H1 (cell line): ENCODE measurements at regions not wholly inside any gene's neighbourhood (a gene's known extent, or its start where the extent isn't known, plus 50 kb on each side); places are given as distances from the start of the nearest gene placed in this dataset.

ENCODE experiments used
- HDAC2 ChIP-seq, 2 experiments: fragments of 300-600 bp in 1 of 2; sonication (generic) in 1 of 2; IDR thresholded peaks; 2 replicates each; pipeline ENCODE4 v1.6.1; 2011 to 2012; ENCODE audit warnings: low read depth in 2 of 2, low read length in 2 of 2, mild to moderate bottlenecking in 2 of 2, moderate library complexity in 2 of 2, borderline replicate concordance in 1 of 2, inconsistent platforms in 1 of 2
- HDAC6 ChIP-seq: IDR thresholded peaks from one replicate; pipeline ENCODE4 v1.7.1; 2012; ENCODE audit warnings: low read depth, mild to moderate bottlenecking, inconsistent platforms, low read length, moderate library complexity
- JUN ChIP-seq: IDR thresholded peaks from 2 replicates; pipeline ENCODE4 v1.6.1; 2011; ENCODE audit warnings: low read depth, mild to moderate bottlenecking, improper control_type of control experiment, low read length
- TF ChIP-seq, protein P1 (sequence below), 3 experiments: IDR thresholded peaks; 1 replicate in 2 of 3; 2 replicates in 1 of 3; pipeline versions ENCODE4 v1.5.1 to v1.6.1; 2011; ENCODE audit warnings: low read length in 3 of 3, mild to moderate bottlenecking in 3 of 3, inconsistent platforms in 2 of 3, low read depth in 1 of 3, moderate library complexity in 1 of 3; ENCODE audit not compliant: insufficient read depth in 1 of 3; ENCODE audit errors: control extremely low read depth in 1 of 3
- TF ChIP-seq, protein P2 (sequence below): IDR thresholded peaks from 2 replicates; pipeline ENCODE4 v1.6.1; 2012; ENCODE audit warnings: low read length, inconsistent platforms
- TF ChIP-seq, protein P3 (sequence below): IDR thresholded peaks from 2 replicates; pipeline ENCODE4 v1.6.1; 2012; ENCODE audit warnings: inconsistent platforms

DNA sequence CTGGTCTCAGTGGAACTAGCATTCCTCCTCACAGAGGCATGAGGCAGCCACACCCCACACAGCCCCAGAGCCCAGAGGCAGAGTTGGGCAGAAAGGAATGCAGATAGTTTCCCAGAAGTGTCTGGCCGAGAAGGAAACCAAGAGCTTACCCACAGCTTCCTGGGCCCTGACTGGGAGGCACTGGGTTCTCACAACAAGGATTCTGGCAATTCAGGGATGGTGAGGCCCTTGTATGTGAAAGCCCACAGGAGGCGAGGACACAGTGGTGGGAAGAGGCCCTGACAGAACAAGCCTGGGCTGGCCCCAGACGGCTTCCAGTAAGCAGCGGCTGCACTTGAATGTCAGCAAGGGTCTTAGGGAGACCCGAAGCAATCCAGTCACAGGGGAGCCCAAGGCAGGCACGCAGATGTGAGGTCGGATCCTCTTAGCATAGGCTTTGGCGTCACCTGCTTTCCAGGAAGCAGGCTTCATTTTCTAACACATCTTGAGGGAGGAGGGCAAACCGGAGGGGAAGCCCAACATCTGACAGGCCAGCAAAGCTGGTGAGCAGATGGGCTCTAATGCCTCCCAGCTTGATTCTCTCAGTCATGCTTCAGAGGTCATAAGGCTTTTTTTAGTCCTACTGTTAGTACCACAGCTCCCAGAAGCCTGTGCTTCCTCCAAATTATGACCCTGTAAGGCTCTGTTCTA, 78.3 kb upstream of the AKIP1 start:
- TF ChIP-seq, protein P1, sequence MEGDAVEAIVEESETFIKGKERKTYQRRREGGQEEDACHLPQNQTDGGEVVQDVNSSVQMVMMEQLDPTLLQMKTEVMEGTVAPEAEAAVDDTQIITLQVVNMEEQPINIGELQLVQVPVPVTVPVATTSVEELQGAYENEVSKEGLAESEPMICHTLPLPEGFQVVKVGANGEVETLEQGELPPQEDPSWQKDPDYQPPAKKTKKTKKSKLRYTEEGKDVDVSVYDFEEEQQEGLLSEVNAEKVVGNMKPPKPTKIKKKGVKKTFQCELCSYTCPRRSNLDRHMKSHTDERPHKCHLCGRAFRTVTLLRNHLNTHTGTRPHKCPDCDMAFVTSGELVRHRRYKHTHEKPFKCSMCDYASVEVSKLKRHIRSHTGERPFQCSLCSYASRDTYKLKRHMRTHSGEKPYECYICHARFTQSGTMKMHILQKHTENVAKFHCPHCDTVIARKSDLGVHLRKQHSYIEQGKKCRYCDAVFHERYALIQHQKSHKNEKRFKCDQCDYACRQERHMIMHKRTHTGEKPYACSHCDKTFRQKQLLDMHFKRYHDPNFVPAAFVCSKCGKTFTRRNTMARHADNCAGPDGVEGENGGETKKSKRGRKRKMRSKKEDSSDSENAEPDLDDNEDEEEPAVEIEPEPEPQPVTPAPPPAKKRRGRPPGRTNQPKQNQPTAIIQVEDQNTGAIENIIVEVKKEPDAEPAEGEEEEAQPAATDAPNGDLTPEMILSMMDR (IDR thresholded peaks at IDR 0.05; ENCODE audit: control extremely low read depth in 1 of 3, insufficient read depth in 1 of 3, low read depth in 1 of 3, low read length in 3 of 3) = no peak
- TF ChIP-seq, protein P2, sequence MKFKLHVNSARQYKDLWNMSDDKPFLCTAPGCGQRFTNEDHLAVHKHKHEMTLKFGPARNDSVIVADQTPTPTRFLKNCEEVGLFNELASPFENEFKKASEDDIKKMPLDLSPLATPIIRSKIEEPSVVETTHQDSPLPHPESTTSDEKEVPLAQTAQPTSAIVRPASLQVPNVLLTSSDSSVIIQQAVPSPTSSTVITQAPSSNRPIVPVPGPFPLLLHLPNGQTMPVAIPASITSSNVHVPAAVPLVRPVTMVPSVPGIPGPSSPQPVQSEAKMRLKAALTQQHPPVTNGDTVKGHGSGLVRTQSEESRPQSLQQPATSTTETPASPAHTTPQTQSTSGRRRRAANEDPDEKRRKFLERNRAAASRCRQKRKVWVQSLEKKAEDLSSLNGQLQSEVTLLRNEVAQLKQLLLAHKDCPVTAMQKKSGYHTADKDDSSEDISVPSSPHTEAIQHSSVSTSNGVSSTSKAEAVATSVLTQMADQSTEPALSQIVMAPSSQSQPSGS = no peak
- TF ChIP-seq HDAC6 (no peak), HDAC2 (IDR thresholded peaks at IDR 0.05; ENCODE audit: borderline replicate concordance in 1 of 2, low read depth in 2 of 2, low read length in 2 of 2) (no peak), JUN (no peak)
- TF ChIP-seq, protein P3, sequence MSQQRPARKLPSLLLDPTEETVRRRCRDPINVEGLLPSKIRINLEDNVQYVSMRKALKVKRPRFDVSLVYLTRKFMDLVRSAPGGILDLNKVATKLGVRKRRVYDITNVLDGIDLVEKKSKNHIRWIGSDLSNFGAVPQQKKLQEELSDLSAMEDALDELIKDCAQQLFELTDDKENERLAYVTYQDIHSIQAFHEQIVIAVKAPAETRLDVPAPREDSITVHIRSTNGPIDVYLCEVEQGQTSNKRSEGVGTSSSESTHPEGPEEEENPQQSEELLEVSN = no peak
